ENCODE measurements at regions not wholly inside any gene's neighbourhood (a gene's known extent, or its start where the extent isn't known, plus 50 kb on each side); places are given as distances from the start of the nearest gene placed in this dataset.
"Not testable (repeated sequence)": the region's sequence is repeated elsewhere in the genome, so short reads cannot be mapped to it uniquely, and the experiment has no call there.

DNA sequence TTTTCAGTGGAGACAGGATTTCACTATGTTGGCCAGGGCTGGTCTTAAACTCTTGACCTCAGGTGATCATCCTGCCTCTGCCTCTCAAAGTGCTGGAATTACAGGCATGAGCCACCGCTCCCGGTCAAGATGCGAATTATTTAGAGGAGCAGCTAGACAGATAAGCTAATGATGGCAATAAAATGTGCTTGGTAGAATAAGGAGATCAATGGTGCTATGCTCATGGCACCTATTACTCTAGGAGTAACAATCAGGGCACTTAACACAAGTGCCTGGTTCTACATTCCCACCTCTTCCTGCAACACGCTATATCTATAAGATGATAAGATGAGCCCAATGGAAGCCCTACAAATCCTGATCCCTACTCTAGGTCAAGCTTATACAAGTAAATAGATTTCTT is 61.4 kb upstream of the LOC128125822 start:
- TF ChIP-seq, protein P1, sequence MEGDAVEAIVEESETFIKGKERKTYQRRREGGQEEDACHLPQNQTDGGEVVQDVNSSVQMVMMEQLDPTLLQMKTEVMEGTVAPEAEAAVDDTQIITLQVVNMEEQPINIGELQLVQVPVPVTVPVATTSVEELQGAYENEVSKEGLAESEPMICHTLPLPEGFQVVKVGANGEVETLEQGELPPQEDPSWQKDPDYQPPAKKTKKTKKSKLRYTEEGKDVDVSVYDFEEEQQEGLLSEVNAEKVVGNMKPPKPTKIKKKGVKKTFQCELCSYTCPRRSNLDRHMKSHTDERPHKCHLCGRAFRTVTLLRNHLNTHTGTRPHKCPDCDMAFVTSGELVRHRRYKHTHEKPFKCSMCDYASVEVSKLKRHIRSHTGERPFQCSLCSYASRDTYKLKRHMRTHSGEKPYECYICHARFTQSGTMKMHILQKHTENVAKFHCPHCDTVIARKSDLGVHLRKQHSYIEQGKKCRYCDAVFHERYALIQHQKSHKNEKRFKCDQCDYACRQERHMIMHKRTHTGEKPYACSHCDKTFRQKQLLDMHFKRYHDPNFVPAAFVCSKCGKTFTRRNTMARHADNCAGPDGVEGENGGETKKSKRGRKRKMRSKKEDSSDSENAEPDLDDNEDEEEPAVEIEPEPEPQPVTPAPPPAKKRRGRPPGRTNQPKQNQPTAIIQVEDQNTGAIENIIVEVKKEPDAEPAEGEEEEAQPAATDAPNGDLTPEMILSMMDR (IDR thresholded peaks at IDR 0.05; ENCODE audit: extremely low read depth, missing control alignments), result no peak
- no peak for DNase-seq (ENCODE audit: low spot score)

DNA sequence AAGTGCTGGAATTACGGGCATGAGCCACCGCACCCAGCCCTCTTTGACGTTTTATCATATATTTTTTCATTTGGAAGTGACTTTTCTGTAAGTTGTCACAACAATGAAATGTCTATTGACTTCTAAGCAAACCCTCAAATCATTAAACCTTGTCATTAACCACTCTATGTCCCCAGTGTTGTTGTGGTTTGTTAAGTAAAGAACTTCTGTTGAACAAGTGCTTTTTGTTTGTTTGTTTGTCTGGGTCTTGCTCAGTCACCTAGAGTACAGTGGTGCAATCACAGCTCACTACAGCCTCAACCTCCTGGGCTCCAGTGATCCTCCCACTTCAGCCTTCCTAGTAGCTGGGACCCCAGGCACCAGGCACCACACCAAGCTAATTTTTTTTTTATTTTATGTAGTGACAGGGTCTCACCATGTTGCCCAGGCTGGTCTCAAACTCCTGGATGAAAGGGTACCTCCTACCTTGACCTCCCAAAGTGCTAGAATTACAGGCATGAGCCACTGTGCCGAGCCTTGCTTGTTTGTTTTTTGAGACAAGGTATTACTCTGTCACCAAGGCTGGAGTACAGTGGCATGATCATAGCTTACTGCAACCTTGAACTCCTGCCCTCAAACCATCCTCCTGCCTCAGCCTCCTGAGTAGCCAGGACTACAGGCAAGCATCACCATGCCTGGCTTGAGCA is 57.6 kb upstream of the LOC128125822 start:
- TF ChIP-seq, protein P1 (IDR thresholded peaks at IDR 0.05; ENCODE audit: extremely low read depth, missing control alignments), result no peak
- DNase-seq (ENCODE audit: low spot score), result no peak

DNA sequence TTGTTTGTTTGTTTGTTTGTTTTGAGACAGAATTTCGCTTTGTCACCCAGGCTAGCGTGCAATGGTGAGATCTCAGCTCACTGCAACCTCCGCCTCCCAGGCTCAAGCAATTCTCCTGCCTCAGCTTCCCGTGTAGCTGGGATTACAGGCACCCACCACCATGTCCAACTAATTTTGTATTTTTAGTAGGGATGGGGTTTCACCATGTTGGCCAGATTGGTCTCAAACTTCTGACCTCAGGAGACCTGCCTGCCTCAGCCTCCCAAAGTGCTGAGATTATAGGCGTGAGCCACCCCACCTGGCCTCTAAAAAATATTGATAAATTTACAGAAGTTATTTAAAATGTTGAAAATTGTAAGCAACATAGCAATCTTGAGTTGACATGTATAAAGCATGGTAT is 57.1 kb upstream of the LOC128125822 start:
- not testable (repeated sequence) for DNase-seq (ENCODE audit: low spot score)

DNA sequence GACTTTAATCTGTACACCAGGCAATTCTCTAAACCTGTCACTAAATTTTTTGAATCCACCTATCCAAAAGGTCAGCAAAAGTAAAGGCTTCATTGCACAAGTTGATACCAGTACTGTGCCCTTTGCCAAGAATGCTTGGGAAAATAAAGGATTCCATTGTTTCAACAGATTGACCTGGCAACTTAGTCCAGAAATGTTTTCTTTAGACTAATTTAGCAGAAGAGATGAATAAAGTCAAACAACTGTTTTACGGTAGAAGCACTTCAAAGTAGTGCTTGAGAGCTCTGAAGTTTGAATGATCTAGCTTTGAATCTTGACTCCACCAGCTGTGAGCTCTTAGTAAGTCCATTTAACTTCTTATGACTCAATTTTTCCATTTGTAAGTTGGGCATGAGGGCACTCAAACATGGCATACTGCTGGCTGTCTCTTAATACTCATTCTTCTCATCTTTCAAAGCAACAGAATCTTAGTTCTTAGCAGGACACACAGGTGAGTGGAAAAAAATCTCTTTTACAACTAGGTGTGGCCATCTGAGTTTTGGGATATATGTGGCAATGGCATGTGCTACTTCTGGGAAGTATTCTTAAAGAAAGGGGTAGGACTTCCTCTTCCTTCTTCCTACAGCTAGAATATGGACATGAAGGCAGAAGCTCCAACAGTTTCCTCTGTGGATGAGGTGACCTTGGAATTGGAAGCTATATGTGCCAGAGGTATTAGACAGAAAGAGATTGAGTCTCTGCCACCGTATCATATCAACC is 55.9 kb upstream of the LOC128125822 start:
- DNase-seq (ENCODE audit: low spot score), result no peak
- TF ChIP-seq, protein P1 (IDR thresholded peaks at IDR 0.05; ENCODE audit: extremely low read depth, missing control alignments), result no peak

DNA sequence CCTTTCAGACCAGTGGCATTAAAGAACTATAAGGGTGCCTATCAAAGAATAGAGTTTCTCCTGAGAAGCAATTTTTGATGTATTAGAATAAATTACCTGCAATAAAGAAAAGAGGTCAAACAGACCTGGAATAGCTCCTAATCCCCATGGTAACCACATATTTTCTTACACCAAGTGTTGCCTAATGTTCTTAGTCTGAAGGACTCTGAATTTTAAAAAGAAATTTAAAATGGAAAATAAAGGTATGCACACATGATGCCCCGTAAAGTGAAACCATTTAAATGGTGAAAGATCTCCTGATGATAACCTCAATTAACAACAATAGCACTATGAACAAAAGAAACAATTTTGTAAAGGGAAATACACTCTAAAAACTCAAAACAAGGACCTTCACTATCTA is 55.1 kb upstream of the LOC128125822 start:
- no peak for DNase-seq (ENCODE audit: low spot score)
- TF ChIP-seq, protein P1 (IDR thresholded peaks at IDR 0.05; ENCODE audit: extremely low read depth, missing control alignments), result no peak

DNA sequence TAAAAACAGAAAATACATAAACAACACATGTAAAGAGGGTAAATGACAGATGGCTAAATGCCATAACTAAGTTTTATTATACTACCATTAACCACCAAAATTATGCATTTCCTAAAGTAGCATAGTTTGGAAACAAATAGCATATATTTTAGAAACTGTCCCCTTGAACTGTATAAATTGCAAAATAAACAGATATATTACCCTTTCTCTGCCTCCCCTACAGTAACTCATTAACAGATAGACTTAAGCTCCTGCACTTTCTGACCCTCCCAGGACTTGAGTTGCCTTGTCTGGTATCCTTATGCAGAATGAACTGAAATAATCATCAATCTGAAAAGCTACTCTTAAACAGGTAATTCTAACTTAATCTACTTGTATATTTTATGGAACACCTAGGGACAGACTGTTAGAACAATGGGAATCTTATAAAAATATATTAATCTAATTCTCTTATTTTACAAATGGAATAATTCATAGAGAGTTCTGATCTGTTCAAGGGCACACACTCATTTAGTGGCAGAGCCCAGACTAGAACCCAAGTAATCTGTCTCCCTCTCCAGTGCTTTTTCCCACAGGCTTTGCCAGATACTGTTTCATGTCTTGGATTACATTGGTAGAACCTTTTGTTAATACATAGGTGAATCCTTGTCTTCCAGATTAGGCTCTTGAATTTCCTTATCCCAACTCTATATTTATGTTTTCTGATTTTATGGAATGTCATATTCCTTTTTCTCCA is 50.6 kb upstream of the LOC128125822 start:
- no peak for DNase-seq (ENCODE audit: low spot score)
- TF ChIP-seq, protein P1 (IDR thresholded peaks at IDR 0.05; ENCODE audit: extremely low read depth, missing control alignments), result no peak
